NCI-H1436 (cell line): ENCODE measurements at regions not wholly inside any gene's neighbourhood (a gene's known extent, or its start where the extent isn't known, plus 50 kb on each side); places are given as distances from the start of the nearest gene placed in this dataset.
"Not testable (repeated sequence)": the region's sequence is repeated elsewhere in the genome, so short reads cannot be mapped to it uniquely, and the experiment has no call there.

Experiments used
- DNase-seq: peaks from one replicate; lab custom pipeline; 2025; lab: John Stamatoyannopoulos, UW

GRCh38 chr10:108090476-108091215 lies 926.1 kb upstream of the SORCS1 start:
- DNase-seq = no peak

GRCh38 chr10:108086502-108086901 lies 922.0 kb upstream of the SORCS1 start:
- DNase-seq = no peak

GRCh38 chr10:108082596-108082995 lies 918.1 kb upstream of the SORCS1 start:
- DNase-seq = no peak

GRCh38 chr10:108078263-108078662 lies 913.8 kb upstream of the SORCS1 start:
- DNase-seq = no peak

GRCh38 chr10:108072466-108072865 lies 908.0 kb upstream of the SORCS1 start:
- DNase-seq = no peak

GRCh38 chr10:108070789-108071188 lies 906.3 kb upstream of the SORCS1 start:
- DNase-seq = no peak

- no peak for DNase-seq
These were observed 904.6 kb upstream of the SORCS1 start for GRCh38 chr10:108069096-108069495.

- DNase-seq = no peak
These were observed 900.3 kb upstream of the SORCS1 start for GRCh38 chr10:108064746-108065260.

GRCh38 chr10:108060246-108060645 lies 895.7 kb upstream of the SORCS1 start:
- DNase-seq = no peak

GRCh38 chr10:108055506-108055905 lies 891.0 kb upstream of the SORCS1 start:
- no peak for DNase-seq

- no peak for DNase-seq
These were observed 888.5 kb upstream of the SORCS1 start for GRCh38 chr10:108052981-108053380.

- no peak for DNase-seq
These were observed 886.7 kb upstream of the SORCS1 start for GRCh38 chr10:108051218-108051617.

GRCh38 chr10:108050626-108051025 lies 886.1 kb upstream of the SORCS1 start:
- DNase-seq = no peak

GRCh38 chr10:108049668-108050067 lies 885.2 kb upstream of the SORCS1 start:
- no peak for DNase-seq

- DNase-seq = no peak
These were observed 884.4 kb upstream of the SORCS1 start for GRCh38 chr10:108048898-108049297.

GRCh38 chr10:108039821-108040584 lies 875.5 kb upstream of the SORCS1 start:
- no peak for DNase-seq

GRCh38 chr10:108037061-108037460 lies 872.6 kb upstream of the SORCS1 start:
- DNase-seq = no peak

GRCh38 chr10:108036265-108036664 lies 871.8 kb upstream of the SORCS1 start:
- DNase-seq = no peak

- DNase-seq = no peak
These were observed 870.3 kb upstream of the SORCS1 start for GRCh38 chr10:108034829-108035228.

GRCh38 chr10:108033518-108033917 lies 869.0 kb upstream of the SORCS1 start:
- not testable (repeated sequence) for DNase-seq

- DNase-seq = no peak
These were observed 867.0 kb upstream of the SORCS1 start for GRCh38 chr10:108031505-108031904.

GRCh38 chr10:108014902-108015177 lies 850.3 kb upstream of the SORCS1 start:
- no peak for DNase-seq

- DNase-seq = no peak
These were observed 849.8 kb upstream of the SORCS1 start for GRCh38 chr10:108014145-108014901.
